CD4-positive, alpha-beta T cell treated with Interferon alpha-2 for 1 hour (primary cell): ENCODE measurements at regions not wholly inside any gene's neighbourhood (a gene's known extent, or its start where the extent isn't known, plus 50 kb on each side); places are given as distances from the start of the nearest gene placed in this dataset.
"Not testable (repeated sequence)": the region's sequence is repeated elsewhere in the genome, so short reads cannot be mapped to it uniquely, and the experiment has no call there.

Experiments used
- DNase-seq, 2 donors: peaks; one replicate each; pipeline ENCODE4 v3.0.0-alpha.2; 2020 to 2022

DNA sequence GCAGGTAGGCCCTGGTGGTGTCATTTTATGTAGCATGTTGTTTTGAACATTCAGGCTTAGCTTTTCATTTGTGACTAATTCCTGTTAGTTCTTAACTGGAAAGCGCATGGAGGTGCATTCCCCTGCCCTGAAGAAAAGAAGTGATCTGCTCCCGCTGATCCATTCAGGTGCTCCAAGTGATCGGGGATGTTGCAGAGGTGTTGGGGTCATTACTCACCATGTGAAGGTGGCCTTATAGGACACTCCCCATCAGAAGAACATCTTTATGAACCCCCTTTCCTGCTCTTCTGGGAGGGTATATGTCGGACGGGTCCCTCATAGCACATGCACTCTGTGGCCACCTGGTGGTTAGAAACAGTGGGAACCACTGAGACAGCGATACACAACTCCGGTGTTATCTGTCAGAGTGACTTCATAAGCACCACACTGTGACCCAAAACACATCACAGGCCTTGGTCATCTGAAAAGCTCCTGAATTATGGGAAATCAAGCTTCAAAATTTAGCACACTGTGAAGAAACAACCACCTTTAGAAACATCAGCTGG, 172.5 kb upstream of the NOTCH2NLA start:
- peak; percentile 46 to 63 for DNase-seq

DNA sequence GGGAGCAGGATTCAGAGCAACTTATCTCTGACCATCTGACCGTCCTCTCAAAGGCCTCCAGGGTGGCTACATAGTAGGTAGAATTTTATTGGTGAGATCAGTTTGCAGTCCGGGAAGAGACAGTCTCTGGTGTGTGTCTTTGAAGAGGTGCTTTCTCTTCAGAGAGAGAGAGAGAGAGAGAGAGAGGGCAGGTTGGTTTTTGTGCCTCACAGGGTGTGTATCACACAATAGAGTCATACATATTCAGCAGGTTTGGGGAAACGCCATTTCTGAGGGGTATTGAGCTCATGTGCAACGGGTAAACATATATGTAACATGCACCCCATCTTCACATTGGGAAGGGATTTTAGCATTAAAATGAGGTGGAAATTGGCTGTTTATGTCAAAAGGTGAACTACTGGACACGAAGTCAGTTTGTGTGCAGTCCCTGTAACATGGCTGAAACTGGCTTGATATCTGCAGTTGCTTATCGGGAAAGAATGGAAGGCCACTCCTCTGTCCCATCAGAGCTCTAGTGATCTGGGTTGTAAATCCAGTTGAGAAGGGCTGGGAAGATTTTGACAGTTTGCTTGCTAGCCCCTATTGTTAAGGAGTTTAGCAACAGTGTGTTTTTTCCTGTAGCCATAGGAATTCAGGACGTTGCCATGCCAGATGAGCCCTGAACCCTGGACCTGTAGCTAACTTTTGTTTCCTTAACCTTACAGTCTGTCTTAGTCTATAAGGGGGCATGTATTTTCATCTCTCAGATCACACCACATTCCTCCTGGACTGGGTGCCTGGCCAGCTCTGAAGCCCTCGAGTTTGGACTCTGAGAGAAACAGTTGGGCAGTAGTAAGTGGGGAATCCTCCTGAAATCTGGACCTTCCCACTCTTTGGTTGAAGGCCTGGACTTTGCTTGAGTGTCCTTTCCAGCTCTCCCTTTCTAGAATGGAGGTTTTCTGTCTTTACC, 171.6 kb upstream of the NOTCH2NLA start:
- peak in 1 of 2 donors; percentile 43 for DNase-seq

DNA sequence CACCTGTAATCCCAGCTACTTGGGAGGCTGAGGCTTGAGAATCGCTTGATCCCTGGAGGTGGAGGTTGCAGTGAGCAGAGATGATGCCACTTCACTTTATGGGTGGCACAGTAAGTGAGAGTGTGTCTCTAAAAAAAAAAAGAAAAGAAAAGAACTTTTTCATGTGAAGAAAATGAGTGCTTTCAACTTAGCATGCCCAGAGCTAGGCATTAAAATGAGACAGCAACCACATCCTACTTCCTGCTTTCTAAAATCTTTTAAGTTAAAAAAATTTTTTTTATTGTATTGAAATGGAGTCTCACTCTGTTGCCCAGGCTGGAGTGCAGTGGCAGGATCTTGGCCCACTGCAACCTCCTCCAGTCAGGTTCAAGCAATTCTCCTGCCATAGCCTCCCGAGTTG, 170.4 kb upstream of the NOTCH2NLA start:
- DNase-seq = peak in 1 of 2 donors; percentile 33

DNA sequence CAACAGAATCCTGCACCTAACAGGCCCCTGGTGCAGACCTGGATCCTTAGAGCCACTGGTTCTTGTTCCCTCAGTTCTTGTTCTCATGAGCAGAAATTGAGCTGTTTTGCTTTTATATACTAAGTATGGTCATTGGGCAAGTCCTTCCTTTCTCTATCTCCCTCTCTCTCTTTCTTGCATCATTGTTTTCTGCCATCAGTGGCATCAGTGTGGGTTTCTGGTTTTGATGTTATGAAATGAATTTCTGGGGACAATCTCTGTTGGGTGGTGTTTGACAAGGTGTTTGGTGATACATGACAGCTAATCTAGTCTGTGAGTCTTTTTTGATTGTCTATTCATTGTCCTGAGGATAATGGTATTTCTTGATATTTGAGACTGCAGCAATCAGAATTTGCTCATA, 168.0 kb upstream of the NOTCH2NLA start:
- not testable (repeated sequence) for DNase-seq

DNA sequence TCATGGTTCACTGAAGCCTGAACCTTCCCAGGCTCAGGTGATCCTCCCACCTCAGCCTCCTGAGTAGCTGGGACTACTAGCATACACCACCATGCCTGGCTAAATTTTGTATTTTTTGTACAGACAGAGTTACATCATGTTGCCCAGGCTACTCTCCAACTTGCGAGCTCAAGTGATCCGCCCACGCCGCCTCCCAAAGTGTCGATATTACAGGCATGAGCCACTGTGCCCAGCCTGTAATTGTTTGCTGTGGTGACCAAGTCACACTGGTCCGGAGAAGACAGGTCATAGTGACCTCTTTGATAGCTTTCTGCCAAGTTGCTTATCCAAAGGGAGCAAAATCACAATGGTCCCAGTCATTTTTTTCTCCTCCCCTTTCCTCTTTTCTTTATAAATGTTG, 167.4 kb upstream of the NOTCH2NLA start:
- DNase-seq = not testable (repeated sequence)

DNA sequence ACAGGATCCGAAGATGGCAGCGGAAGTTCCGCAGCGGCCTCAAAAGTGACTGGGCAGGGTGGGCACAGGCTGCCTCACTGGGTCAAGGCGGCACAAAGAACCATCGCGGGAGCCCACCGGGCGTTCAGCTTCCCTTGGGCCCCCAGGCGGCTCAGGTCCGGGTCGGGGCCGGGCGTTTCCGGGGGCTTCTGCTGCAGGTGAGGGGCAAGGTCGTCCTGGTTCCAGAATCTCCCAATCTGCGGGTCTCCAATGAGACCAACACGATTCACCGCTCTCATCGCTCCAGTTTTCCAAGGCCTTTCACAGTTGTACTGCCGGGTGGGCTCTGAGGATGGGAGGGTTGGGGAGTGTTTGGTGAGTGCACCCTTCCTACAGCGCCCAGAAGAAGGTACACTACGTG, 165.0 kb upstream of the NOTCH2NLA start:
- not testable (repeated sequence) for DNase-seq

DNA sequence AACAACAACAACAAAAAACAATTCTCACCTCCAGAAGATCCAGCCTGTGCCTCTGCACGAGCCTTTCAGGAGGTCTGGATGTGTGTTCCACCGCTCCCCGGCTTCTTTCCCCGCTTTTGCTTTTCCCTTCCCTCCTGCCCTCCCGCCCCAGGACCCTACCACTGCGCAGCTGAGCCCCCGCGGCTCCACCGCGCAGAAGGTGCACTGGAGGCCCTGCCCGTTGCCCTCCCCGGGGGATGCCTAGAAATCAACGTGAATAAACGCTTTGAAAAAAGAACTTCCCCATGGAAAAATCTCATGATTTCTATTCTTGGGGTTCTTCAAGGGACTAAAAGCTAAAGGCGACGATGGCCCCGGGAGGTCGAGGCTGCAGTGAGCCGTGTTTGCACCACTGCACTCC, 164.3 kb upstream of the NOTCH2NLA start:
- DNase-seq = not testable (repeated sequence)

DNA sequence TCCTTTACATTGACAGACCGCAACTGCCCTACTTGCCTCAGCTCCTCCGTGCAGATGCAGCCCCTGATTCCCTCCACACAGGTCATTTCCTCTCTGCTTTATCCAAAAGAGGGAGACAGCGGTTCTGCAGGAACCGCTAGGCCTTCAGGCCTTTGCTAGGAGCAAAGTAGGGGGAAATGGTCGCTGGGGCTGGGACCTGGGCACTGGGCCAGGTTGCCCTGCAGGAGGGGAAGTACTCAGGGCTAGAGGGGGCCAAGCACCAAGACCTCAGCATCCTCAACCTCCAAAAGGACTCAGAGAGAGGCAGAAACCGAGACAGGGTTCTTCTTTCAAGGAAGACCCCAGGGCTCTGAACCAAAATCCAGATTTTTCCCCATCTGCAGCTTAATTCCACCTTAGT, 160.4 kb upstream of the NOTCH2NLA start:
- not testable (repeated sequence) for DNase-seq

DNA sequence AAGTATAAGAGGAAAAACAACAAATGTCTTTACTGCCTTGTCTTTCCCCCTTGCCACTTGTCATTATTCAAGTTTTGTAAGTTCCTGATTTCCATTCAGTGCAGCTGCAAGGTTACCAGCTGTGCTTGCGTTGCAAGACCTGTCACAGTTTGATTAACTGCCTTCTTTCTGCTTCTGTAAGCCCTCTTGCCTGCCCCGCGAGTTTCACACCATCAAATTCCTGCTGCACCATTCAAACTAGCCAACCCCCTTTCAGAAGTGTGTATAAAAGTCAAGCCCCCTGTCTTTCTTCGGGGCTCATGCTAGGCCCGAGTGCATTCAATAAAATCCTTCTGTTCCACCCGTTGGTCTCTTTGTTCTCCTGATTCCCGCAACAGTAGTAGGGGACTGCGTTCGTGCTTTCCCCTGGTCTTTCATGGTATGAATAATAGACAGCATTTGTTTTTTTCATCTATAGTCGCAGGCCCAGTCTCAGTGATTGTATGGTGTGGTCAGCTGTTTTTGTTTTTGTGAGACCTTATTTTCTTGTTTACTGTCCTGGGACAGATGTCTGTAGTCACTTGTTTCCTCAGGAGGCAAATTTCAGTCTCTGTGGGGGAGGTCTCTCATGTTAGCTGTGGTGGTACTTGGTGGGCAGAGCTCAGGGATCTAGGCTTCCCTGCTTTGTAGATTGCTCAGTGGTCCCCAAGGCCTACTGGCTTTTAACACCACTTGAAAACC, 159.1 kb upstream of the NOTCH2NLA start:
- DNase-seq = not testable (repeated sequence)

DNA sequence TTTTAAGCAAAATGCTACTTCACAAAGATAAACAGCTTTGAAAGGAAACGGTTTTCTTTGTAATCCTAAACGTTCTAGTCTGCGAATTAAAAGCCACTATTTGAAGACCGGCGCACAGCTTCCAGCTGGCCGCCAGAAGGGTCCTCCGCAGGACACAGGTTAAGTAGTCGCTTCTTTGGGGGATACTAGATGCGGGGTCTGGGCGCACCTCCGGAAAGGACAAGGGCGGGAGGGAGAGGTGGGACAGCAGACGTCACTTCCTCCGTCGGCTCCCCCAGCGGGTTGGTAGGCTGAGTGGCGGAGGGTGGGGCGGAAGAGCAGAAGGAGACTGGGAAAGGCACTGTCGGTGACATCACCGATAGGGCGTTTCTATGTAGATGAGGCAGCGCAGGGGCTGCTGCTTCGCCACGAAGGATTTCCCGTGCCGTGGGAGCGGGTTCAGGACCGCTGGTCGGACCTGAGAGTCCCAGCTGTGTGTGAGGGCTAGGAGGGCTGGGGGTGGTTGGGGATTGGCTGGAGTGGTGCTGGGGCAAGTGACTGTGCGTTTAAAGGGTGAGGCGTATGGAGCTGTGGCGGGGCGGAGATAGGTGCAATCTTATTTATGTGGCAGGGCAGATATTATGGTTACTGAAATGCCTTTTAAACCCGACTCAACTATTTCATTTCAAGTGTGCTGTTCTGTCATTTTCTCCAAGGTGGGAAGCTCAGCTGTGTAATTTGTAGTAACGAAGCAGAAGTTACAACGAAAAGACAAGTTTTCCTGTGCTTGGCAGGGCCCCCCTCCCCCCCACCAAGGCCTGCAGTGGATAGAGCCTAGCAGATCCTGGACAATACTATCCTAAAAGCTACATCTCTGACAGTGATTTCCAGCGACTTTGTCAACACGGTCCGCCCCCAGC, 158.3 kb upstream of the NOTCH2NLA start:
- DNase-seq = peak; percentile 73 to 77

DNA sequence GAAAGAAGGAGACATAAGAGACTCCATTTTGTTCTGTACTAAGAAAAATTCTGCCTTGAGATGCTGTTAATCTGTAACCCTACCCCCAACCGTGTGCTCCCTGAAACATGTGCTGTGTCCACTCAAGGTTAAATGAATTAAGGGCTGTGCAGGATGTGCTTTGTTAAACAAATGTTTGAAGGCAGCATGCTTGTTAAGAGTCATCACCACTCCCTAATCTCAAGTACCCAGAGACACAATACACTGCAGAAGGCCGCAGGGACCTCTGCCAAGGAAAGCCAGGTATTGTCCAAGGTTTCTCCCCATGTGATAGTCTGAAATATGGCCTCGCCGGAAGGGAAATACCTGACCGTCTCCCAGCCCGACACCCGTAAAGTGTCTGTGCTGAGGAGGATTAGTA, 152.4 kb upstream of the NOTCH2NLA start:
- not testable (repeated sequence) for DNase-seq

DNA sequence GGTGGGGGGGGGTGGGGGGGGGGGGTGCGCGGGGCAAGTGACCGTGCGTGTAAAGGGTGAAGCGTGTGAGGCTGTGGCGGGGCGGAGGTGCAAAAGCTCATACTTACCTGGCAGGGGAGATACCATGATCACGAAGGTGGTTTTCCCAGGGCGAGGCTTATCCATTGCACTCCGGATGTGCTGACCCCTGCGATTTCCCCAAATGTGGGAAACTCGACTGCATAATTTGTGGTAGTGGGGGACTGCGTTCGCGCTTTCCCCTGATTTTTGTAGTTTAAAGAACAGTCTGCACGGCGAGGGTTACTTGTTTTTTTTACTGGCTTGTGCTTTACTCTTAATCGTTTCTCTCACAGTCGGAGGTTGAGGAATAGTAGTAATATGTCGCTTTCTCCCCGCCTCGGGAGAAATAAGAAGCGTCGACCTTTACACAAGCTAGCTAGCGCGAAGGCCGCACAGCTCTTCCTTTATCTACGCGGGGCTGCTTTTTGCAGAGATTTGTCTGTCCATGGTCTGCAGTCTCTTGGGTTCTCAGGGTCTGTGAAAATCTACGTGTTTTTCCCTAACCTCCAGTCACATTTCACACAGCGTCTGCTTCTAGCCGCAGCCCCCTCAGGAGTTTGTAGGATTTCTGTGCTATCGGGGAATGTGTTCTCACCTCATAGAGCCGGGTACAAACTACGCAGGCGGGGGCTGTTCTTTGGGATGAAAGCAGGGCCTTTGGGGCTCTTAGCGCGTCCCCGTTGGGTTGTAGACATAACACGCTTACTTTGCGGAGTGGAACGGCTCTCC, 148.1 kb upstream of the NOTCH2NLA start:
- peak; percentile 89 to 92 for DNase-seq

DNA sequence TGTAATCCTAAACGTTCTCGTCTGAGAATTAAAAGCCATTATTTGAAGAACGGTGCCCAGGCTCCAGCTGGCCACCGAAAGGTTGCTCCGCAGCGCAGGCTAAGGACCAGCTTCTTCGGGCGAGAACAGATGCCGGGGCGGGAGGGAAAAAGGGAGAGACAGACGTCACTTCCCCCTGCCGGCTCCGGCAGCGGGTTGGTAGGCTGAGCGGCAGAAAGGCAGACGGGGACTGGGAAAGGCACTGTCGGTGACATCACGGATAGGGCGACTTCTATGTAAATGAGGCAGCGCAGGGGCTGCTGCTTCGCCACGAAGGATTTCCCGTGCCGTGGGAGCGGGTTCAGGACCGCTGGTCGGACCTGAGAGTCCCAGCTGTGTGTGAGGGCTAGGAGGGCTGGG, 147.5 kb upstream of the NOTCH2NLA start:
- DNase-seq = peak; percentile 91 to 92

DNA sequence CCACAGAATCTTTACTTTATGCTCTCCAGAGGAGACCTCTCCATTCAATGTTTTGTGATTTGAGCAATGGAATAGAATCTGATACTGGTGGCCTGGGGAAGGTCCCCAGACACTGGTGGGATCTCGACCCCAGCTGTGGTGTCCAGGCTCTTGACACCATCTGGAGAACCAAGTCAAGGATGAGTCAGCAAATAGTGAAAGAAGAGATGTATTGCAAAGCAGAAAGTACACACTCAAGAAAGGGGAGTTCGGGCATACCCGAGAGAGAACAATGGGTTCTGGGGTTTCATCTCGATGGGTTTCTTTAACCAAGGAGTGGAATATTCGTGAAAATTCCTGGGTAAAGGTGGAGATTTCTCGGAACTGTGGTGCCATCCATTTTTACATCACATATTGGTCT, 146.3 kb upstream of the NOTCH2NLA start:
- DNase-seq = not testable (repeated sequence)

DNA sequence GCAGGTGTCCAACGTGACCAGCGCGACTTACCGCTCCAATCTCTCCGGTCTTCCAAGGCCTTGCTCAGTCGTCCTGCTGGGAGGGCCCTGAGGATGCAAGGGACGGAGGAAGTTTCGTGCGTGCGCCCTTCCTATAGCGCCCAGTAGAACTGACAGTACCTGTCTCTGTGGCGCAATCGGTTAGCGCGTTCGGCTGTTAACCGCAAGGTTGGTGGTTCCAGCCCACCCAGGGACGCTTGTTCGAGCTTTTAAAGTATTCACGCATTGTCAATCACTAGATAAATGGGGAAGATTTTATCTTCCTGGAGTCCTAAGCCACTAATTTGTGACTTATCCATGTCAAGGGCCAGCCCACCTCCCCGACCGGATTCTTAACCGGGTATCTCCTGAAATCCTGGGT, 141.1 kb upstream of the NOTCH2NLA start:
- peak; percentile 70 to 76 for DNase-seq

DNA sequence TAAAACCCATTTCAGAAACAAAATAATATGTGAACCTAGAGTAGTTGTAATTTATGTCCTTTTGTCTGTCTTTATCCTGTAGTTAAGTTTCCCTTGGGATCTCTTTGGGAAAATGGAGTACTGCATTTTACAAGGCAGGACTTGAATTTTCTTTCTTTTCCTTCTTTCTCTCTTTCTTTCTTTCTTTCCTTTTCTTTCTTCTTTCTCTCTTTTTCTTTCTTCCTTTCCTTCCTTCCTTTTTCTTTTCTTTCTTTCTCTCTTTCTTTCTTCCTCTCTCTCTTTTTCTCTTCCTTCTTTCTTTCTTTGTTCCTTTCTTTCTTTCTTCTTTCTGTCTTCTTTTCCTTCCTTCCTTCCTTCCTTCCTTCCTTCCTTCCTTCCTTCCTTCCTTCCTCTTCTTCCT, 126.6 kb upstream of the NOTCH2NLA start:
- DNase-seq = not testable (repeated sequence)

DNA sequence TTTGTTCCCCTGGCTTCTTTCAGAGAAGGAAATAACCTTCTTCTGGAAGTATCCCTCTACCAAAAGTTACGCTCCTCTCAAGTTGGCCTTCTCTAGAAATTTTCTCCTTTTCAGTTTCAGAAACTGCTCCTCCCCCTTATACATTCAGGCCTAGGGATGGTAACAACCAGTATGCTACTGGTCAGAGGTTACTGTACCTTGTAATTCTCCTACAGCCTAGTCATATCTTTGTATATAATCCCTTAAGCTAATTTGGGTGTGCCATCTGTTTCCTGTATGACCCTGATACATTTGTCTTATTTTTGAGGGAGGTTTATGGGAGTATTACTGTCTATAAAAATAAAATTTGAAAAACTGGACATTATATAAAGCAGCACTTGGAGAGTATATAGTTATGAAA, 98.0 kb upstream of the NOTCH2NLA start:
- DNase-seq = not testable (repeated sequence)

DNA sequence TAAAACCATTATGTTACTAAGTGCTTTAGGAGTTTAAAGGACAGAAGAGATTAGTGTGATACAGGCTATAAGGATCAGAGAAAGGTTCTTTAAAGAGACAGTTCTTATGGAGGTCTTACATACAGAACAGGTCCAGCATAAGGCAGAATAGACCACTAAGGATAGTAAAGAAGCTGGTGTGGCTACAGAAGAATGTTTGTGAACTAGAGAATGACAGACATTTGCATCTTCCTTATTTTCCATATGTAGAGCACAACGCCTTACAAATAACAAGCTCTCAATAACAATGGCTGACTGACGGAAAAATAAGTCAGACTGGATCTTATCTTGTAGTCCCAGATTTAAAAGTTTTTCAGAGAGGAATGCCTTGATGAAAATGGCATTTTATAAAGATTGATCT, 95.6 kb upstream of the NOTCH2NLA start:
- DNase-seq = not testable (repeated sequence)

DNA sequence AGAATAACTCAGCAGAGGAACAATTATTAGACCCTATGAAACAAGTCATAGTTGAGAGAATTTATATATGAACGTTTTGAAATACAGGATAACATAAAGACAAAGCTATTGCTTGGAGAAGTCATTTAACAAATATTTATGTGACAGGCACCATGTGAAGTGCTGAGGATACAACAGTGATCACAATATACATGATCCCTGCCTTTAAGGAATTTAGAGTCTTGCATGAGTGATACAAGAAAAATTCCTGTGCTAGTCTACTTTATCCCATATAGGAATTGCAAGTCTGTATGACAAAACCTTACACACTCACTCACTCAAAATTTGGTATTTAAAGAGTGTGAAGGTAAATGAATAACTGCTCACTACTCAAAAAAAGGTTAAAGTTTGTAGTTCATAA, 94.5 kb upstream of the NOTCH2NLA start:
- not testable (repeated sequence) for DNase-seq

DNA sequence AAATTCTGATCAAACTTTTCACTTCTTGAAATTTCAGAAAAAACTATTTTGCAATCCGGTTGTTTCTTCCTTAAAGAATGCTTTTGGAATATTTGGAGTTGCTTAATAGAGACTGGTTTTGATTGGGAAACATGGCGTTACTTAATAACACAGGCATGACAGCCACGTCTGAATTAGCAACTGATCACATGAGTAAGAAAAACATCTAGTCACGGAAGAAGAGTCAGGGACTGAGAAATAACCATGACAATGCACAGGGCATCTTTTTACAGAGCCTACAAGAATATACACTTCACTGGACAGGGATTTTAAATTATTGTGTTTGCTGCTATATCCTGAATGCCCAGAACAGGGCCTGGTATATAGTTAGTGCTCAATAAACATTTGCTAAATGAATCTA, 94.1 kb upstream of the NOTCH2NLA start:
- not testable (repeated sequence) for DNase-seq

DNA sequence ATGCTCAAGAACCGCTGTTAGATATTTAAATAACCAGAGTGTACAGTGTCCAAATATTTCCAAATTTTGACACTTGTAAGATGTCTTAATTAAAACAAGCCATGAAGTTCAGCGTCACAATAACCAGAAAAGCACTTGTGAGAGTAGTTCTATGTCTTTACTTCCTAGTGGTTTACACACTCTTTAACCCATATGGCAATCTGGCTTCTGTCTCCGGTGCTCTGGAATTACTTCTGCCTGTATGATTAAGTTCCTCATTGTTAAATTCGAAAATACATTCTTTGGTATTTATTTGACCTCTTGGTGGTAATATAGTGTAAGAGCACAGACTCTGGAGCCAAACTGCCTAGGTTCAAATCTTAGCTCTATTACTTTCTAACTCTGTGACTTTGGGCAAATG, 89.9 kb upstream of the NOTCH2NLA start:
- DNase-seq = not testable (repeated sequence)

DNA sequence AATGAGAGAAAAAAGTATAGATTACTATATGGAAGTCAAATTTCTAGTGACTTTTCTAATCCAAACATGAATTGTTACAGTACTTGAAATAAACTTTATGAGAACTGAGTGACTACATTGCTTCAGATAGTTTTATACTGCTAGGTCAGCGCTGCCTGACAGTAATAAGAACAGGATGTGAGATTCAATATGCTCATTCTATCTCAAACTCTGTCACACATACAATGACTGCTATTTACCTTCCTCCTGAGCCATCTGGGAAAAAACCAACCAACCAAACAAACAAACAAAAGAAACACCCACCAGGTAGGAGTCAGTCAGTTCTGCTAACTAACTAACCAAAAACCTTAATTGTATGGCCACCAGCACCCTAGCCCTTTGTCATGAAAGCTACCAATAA, 89.0 kb upstream of the NOTCH2NLA start:
- not testable (repeated sequence) for DNase-seq
